HEK293 (cell line): ENCODE measurements at regions not wholly inside any gene's neighbourhood (a gene's known extent, or its start where the extent isn't known, plus 50 kb on each side); places are given as distances from the start of the nearest gene placed in this dataset.

Experiments used
- CTCF ChIP-seq: fragments of 450-650 bp; formaldehyde crosslinking; IDR thresholded peaks from 2 replicates; pipeline ENCODE4 v1.5.1; 2016; ENCODE audit warnings: missing biosample characterization, missing genetic modification characterization
- TCF7L2 ChIP-seq: IDR thresholded peaks from 2 replicates; pipeline ENCODE4 v1.6.1; 2011; ENCODE audit warnings: low read depth, mild to moderate bottlenecking, inconsistent platforms, low read length, moderate library complexity, borderline replicate concordance
- ZEB2 ChIP-seq: fragments of 450-650 bp; formaldehyde crosslinking; IDR thresholded peaks from 2 replicates; pipeline ENCODE4 v1.5.1; 2016; ENCODE audit warnings: missing biosample characterization, missing genetic modification characterization
- ZNF26 ChIP-seq: fragments of 450-650 bp; formaldehyde crosslinking; IDR thresholded peaks from 2 replicates; pipeline ENCODE4 v1.5.1; 2016; ENCODE audit warnings: missing biosample characterization, missing genetic modification characterization
- ZNF560 ChIP-seq: fragments of 450-650 bp; formaldehyde crosslinking; IDR thresholded peaks from 2 replicates; pipeline ENCODE4 v1.5.1; 2017; ENCODE audit warnings: missing biosample characterization, missing genetic modification characterization, borderline replicate concordance
- ZNF610 ChIP-seq: fragments of 450-650 bp; formaldehyde crosslinking; IDR thresholded peaks from 2 replicates; pipeline ENCODE4 v1.5.1; 2016; ENCODE audit warnings: missing biosample characterization, missing genetic modification characterization, borderline replicate concordance

DNA sequence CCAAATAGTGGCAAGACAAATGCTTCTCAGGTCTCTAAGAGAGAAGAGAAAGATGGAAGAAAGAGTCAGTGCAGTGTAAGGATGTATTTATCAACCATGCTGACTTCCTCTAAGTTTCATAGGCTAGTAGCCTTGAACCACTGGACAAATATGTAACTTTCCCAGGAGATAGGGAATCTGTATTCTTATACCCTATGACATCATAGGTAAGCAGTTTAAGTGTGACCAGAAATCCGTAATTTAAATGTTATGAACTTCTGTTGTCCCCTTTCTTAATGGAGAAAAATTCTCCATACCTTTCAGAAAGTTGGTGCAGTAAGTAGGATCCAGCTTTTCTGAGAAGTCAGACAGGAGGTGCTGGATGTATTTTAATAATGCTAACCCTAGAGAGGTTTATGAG, 256.2 kb downstream of the LNPK start:
- TF ChIP-seq CTCF (tag by site-specific recombination) (no peak), TCF7L2 (no peak), ZEB2 (tag by site-specific recombination) (no peak), ZNF610 (tag by site-specific recombination) (no peak), ZNF26 (no peak), ZNF560 (tag by site-specific recombination) (no peak)
